IMR-90 (cell line): ENCODE measurements at regions not wholly inside any gene's neighbourhood (a gene's known extent, or its start where the extent isn't known, plus 50 kb on each side); places are given as distances from the start of the nearest gene placed in this dataset.
"Not testable (repeated sequence)": the region's sequence is repeated elsewhere in the genome, so short reads cannot be mapped to it uniquely, and the experiment has no call there.

Experiments used
- ATAC-seq: fragments of 200-7000 bp; cut with Tn5 transposase; 2 replicates; pipeline ENCODE4 v1.9.1; 2020; ENCODE audit warnings: low read depth, mild to moderate bottlenecking, moderate library complexity
- BruUV-seq: library from RNA; stranded (reverse); fragments of 400-500 nt; replicated peaks from 2 replicates; lab custom pipeline; 2021; lab: Mats Ljungman, UMichigan
- CTCF ChIA-PET: fragments of 300-600 bp; formaldehyde crosslinking; extraction: SDS; loops from one replicate; lab custom pipeline; 2021; ENCODE audit warnings: antibody characterized with exemption; lab: Yijun Ruan, JAX
- POLR2A ChIA-PET: fragments of 300-600 bp; sonication (Branson Sonifier 250); formaldehyde crosslinking; loops from one replicate; lab custom pipeline; 2022; ENCODE audit warnings: antibody characterized with exemption; ENCODE audit not compliant: unreplicated experiment; lab: Charles Lee
- DNase-seq: peaks from one replicate; pipeline ENCODE4 v3.0.0; 2013
- H2AFZ ChIP-seq: replicated peaks from 2 replicates; pipeline ENCODE3; 2013; ENCODE audit warnings: low read length, mild to moderate bottlenecking; ENCODE audit not compliant: poor library complexity
- H2AK5ac ChIP-seq: 2 replicates; pipeline ENCODE4 v1.6.1; 2013; ENCODE audit warnings: low read depth, low read length, inconsistent platforms
- H2AK9ac ChIP-seq: replicated peaks from 2 replicates; pipeline ENCODE3; 2013; ENCODE audit warnings: mild to moderate bottlenecking, low read depth, low read length, moderate library complexity; ENCODE audit not compliant: poor library complexity
- H2BK120ac ChIP-seq: 2 replicates; pipeline ENCODE4 v1.6.1; 2013; ENCODE audit warnings: low read depth, low read length, inconsistent platforms
- H2BK15ac ChIP-seq: 3 replicates; pipeline ENCODE4 v1.6.1; 2013; ENCODE audit warnings: low read depth, low read length, inconsistent platforms
- H2BK20ac ChIP-seq: 2 replicates; pipeline ENCODE4 v1.6.1; 2013; ENCODE audit warnings: low read depth, mild to moderate bottlenecking, inconsistent platforms, low read length, moderate library complexity
- H2BK5ac ChIP-seq: 2 replicates; pipeline ENCODE4 v1.6.1; 2013; ENCODE audit warnings: mild to moderate bottlenecking, low read depth, low read length, inconsistent platforms; ENCODE audit not compliant: poor library complexity, severe bottlenecking
- H3K14ac ChIP-seq: replicated peaks from 2 replicates; pipeline ENCODE4 v1.6.1; 2013; ENCODE audit warnings: low read depth, low read length, inconsistent platforms
- H3K18ac ChIP-seq: 2 replicates; pipeline ENCODE4 v1.6.1; 2013; ENCODE audit warnings: low read depth, low read length, control low read depth
- H3K23ac ChIP-seq: 2 replicates; pipeline ENCODE4 v1.6.1; 2013; ENCODE audit warnings: low read depth, low read length, inconsistent platforms
- H3K27ac ChIP-seq: 2 replicates; pipeline ENCODE4 v1.5.1; 2013; ENCODE audit warnings: mild to moderate bottlenecking, control low read depth, low read length; ENCODE audit not compliant: insufficient read depth
- H3K27me3 ChIP-seq: 2 replicates; pipeline ENCODE4 v1.6.1; 2013; ENCODE audit warnings: low read length; ENCODE audit not compliant: control insufficient read depth, insufficient read depth
- H3K36me3 ChIP-seq: 2 replicates; pipeline ENCODE4 v1.6.1; 2013; ENCODE audit warnings: low read length, mixed read lengths; ENCODE audit not compliant: control insufficient read depth, insufficient read depth
- H3K4ac ChIP-seq: 2 replicates; pipeline ENCODE4 v1.6.1; 2013; ENCODE audit warnings: low read depth, low read length, inconsistent platforms
- H3K4me1 ChIP-seq: 2 replicates; pipeline ENCODE4 v1.6.1; 2013; ENCODE audit warnings: low read length, mixed read lengths; ENCODE audit not compliant: control insufficient read depth, insufficient read depth
- H3K4me2 ChIP-seq: 2 replicates; pipeline ENCODE4 v1.6.1; 2013; ENCODE audit warnings: low read depth, mild to moderate bottlenecking, control low read depth, low read length, moderate library complexity
- H3K4me3 ChIP-seq: 2 replicates; pipeline ENCODE4 v1.5.1; 2013; ENCODE audit warnings: low read depth, mild to moderate bottlenecking, control low read depth, low read length, moderate library complexity; ENCODE audit not compliant: insufficient read depth
- H3K56ac ChIP-seq: 2 replicates; pipeline ENCODE4 v1.6.1; 2013; ENCODE audit warnings: low read length, inconsistent platforms; ENCODE audit not compliant: insufficient read depth; ENCODE audit errors: extremely low read depth
- H3K79me1 ChIP-seq, 2 experiments: 2 replicates each; pipeline ENCODE4 v1.6.1; 2013; ENCODE audit warnings: low read length in 2 of 2, inconsistent platforms in 1 of 2, low read depth in 1 of 2
- H3K9ac ChIP-seq: 2 replicates; pipeline ENCODE4 v1.6.1; 2013; ENCODE audit warnings: low read depth, low read length, control low read depth
- H3K9me1 ChIP-seq: 2 replicates; pipeline ENCODE4 v1.6.1; 2013; ENCODE audit warnings: low read length, inconsistent platforms; ENCODE audit not compliant: insufficient read depth
- H3K9me3 ChIP-seq: 2 replicates; pipeline ENCODE4 v1.6.1; 2013; ENCODE audit warnings: low read length; ENCODE audit not compliant: control insufficient read depth, insufficient read depth
- H4K20me1 ChIP-seq: 2 replicates; pipeline ENCODE4 v1.6.1; 2013; ENCODE audit warnings: low read length, inconsistent platforms; ENCODE audit not compliant: insufficient read depth
- H4K5ac ChIP-seq: 2 replicates; pipeline ENCODE4 v1.6.1; 2013; ENCODE audit warnings: mild to moderate bottlenecking, low read depth, low read length, control low read depth
- H4K8ac ChIP-seq, 2 experiments: 2 replicates each; pipeline ENCODE4 v1.6.1; 2013; ENCODE audit warnings: low read depth in 2 of 2, low read length in 2 of 2, control low read depth in 1 of 2, inconsistent platforms in 1 of 2
- H4K91ac ChIP-seq: 2 replicates; pipeline ENCODE4 v1.6.1; 2013; ENCODE audit warnings: low read depth, low read length, inconsistent platforms; ENCODE audit not compliant: insufficient read depth
- MAFK ChIP-seq: IDR thresholded peaks from 2 replicates; pipeline ENCODE4 v1.6.1; 2012; ENCODE audit warnings: low read depth, low read length, improper control_type of control experiment
- MXI1 ChIP-seq: IDR thresholded peaks from 2 replicates; pipeline ENCODE4 v1.6.1; 2012; ENCODE audit warnings: low read depth, mild to moderate bottlenecking, low read length, moderate library complexity, borderline replicate concordance
- NFE2L2 ChIP-seq: fragments of 150-350 bp; IDR thresholded peaks from 2 replicates; pipeline ENCODE4 v1.6.1; 2016; ENCODE audit warnings: low read depth, mild to moderate bottlenecking, low read length
- RAD21 ChIP-seq: IDR thresholded peaks from 2 replicates; pipeline ENCODE4 v1.6.1; 2012; ENCODE audit warnings: low read length, improper control_type of control experiment
- WGBS, 2 experiments: methylation state at CpG; one replicate each; pipeline versions ENCODE4 v1.1.5 to v1.1.7; 2013; ENCODE audit warnings: missing lambda C conversion rate in 2 of 2; ENCODE audit not compliant: insufficient read length in 1 of 2; ENCODE audit errors: extremely low coverage in 2 of 2; 5-methylcytosine and 5-hydroxymethylcytosine counted together
- dilution Hi-C: fragments of 300-500 bp; cut with HindIII; formaldehyde crosslinking; loops from one replicate; pipeline ENCODE4 v1.14.3; 2018; ENCODE audit warnings: low sequenced_read_pairs; ENCODE audit not compliant: unreplicated experiment
- in situ Hi-C: fragments of 300-500 bp; cut with MboI; formaldehyde crosslinking; loops from 3 replicates; pipeline ENCODE4 v1.14.3; 2019; ENCODE audit warnings: low sequenced_read_pairs, inconsistent platforms, mixed read lengths
- intact Hi-C: fragments of 100-400 bp; cut with micrococcal nuclease; formaldehyde crosslinking; loops from 2 replicates; pipeline ENCODE4 v1.10.0; 2022

GRCh38 chr11:12058425-12059115 lies 50.1 kb upstream of the DKK3 start:
- BruUV-seq, result no TSS peak

GRCh38 chr11:12059144-12059543 lies 50.7 kb upstream of the DKK3 start:
- H2AK9ac ChIP-seq, H3K9ac ChIP-seq, dilution Hi-C loops, in situ Hi-C loops, DNase-seq, H4K20me1 ChIP-seq, BruUV-seq, H2BK5ac ChIP-seq, H3K9me1 ChIP-seq, H3K56ac ChIP-seq, H3K18ac ChIP-seq, POLR2A ChIA-PET, H3K4me1 ChIP-seq, H2BK15ac ChIP-seq, H2BK20ac ChIP-seq, H3K27me3 ChIP-seq, H3K4me3 ChIP-seq, H4K91ac ChIP-seq, H3K4ac ChIP-seq, H2AK5ac ChIP-seq, H3K79me1 ChIP-seq, H3K9me3 ChIP-seq, H4K8ac ChIP-seq, intact Hi-C loops, H2BK120ac ChIP-seq, H2AFZ ChIP-seq, H3K4me2 ChIP-seq, H3K23ac ChIP-seq, H3K27ac ChIP-seq, H3K14ac ChIP-seq, ATAC-seq, H3K36me3 ChIP-seq, H4K5ac ChIP-seq: not testable (repeated sequence)
- CTCF ChIA-PET, result interaction anchor here (0.6 kb wide), 1 partner anchor 846 kb away, joined by 4 read pairs; no protein-coding TSS in a partner anchor
- WGBS, 2 experiments, result 100% methylated on average over 1 of the region's 3 CpGs; no CpG with 5 or more reads in 1 of the 2 experiments

More at GRCh38 chr11:12058425-12059115, 50.1 kb upstream of the DKK3 start:
- Histone ChIP-seq H3K4me2 (no peak overlapping the region), H3K14ac (no peak overlapping the region), H3K56ac (no peak overlapping the region), H2BK5ac (no peak overlapping the region), H4K91ac (0 out of 2 replicates have a peak overlapping the region, but pooled peaks have one; percentile 42), H2BK15ac (peak overlapping the region; percentile 40; the same call in 1 of the 3 replicates), H2AFZ (peak overlapping the region; percentile 60), H4K20me1 (no peaks in the 10 kb centered on the region), H3K9ac (no peak overlapping the region), H3K27me3 (no peaks in the 10 kb centered on the region), H3K36me3 (no peaks in the 10 kb centered on the region), H2AK9ac (no peak overlapping the region), H3K18ac (no peak overlapping the region), H3K23ac (no peak overlapping the region), H4K5ac (no peak overlapping the region), H2BK20ac (0 out of 2 replicates have a peak overlapping the region, but pooled peaks have one; percentile 48), H3K4me1 (no peaks in the 10 kb centered on the region), H3K9me3 (no peaks in the 10 kb centered on the region), H3K79me1 (no peaks in the 10 kb centered on the region), H3K4ac (no peak overlapping the region), H2AK5ac (peak overlapping the region; percentile 15; the same call in 1 of the 2 replicates), H3K27ac (no peak overlapping the region; the same call in 1 of the 2 replicates), H4K8ac (no peak overlapping the region), H3K9me1 (peaks cover under 1% of the 10 kb centered on the region; the same call in 1 of the 2 replicates), H2BK120ac (no peak overlapping the region), H3K4me3 (no peak overlapping the region)
- TF ChIP-seq NFE2L2 (no peak), MAFK (no peak), RAD21 (no peak), MXI1 (no peak)
- no peak for ATAC-seq
- dilution Hi-C loops, result no loop called here
- in situ Hi-C loops, result no loop called here
- WGBS, 2 experiments, result 100% methylated on average over 1 of the region's 14 CpGs; no CpG with 5 or more reads in 1 of the 2 experiments
- DNase-seq, result no peak
- ChIA-PET POLR2A (no interaction called here), CTCF (interaction anchor here (0.6 kb wide), 1 partner anchor 846 kb away, joined by 4 read pairs; no protein-coding TSS in a partner anchor)
- intact Hi-C loops, result no loop called here
